ENCODE measurements at regions not wholly inside any gene's neighbourhood (a gene's known extent, or its start where the extent isn't known, plus 50 kb on each side); places are given as distances from the start of the nearest gene placed in this dataset.
"Not testable (repeated sequence)": the region's sequence is repeated elsewhere in the genome, so short reads cannot be mapped to it uniquely, and the experiment has no call there.

- Histone ChIP-seq H3K79me2 (no peaks in the 10 kb centered on the region), H3K9me2 (replicated peaks; ENCODE audit: insufficient read depth) (no peaks in the 10 kb centered on the region), H3K36me3 (replicated peaks; ENCODE audit: insufficient read depth, low read depth) (no peaks in the 10 kb centered on the region), H3K9me3 (ENCODE audit: low read depth) (no peaks in the 10 kb centered on the region), H3K27ac (no peak overlapping the region), H4K20me1 (ENCODE audit: insufficient read depth, poor library complexity, severe bottlenecking) (no peaks in the 10 kb centered on the region), H3K27me3 (no peaks in the 10 kb centered on the region), H3K4me1 (ENCODE audit: insufficient read depth) (no peaks in the 10 kb centered on the region), H2AFZ (no peak overlapping the region), H3K4me2 (no peak overlapping the region), H3K4me3 (no peak overlapping the region)
- TF ChIP-seq CTCF (IDR thresholded peaks at IDR 0.05; ENCODE audit: poor library complexity) (no peak), EZH2phosphoT487 (IDR thresholded peaks at IDR 0.05; ENCODE audit: low read depth, severe bottlenecking, unreplicated experiment) (no peak), EZH2 (IDR thresholded peaks at IDR 0.05; ENCODE audit: borderline replicate concordance) (no peak)
- 95% methylated on average over 2 of the region's 2 CpGs for WGBS (ENCODE audit: low lambda C conversion rate, missing lambda C conversion rate)
- DNase-seq (ENCODE audit: low spot score): no peak
Observed at GRCh38 chr13:62747152-62747551, 1331.5 kb upstream of the PCDH20 start.

GRCh38 chr13:62729746-62730145, 1314.1 kb upstream of the PCDH20 start:
- H3K4me1 ChIP-seq (ENCODE audit: insufficient read depth); H3K27ac ChIP-seq; H2AFZ ChIP-seq; H3K9me2 ChIP-seq (replicated peaks; ENCODE audit: insufficient read depth); H3K27me3 ChIP-seq; H3K9me3 ChIP-seq (ENCODE audit: low read depth); H3K4me3 ChIP-seq; H4K20me1 ChIP-seq (ENCODE audit: insufficient read depth, poor library complexity, severe bottlenecking); DNase-seq (ENCODE audit: low spot score); H3K36me3 ChIP-seq (replicated peaks; ENCODE audit: insufficient read depth, low read depth); H3K4me2 ChIP-seq; H3K79me2 ChIP-seq: not testable (repeated sequence)
- 86% methylated on average over 9 of the region's 9 CpGs for WGBS (ENCODE audit: low lambda C conversion rate, missing lambda C conversion rate)

GRCh38 chr13:62721893-62722292, 1306.2 kb upstream of the PCDH20 start:
- no peaks in the 10 kb centered on the region for H3K27me3 ChIP-seq
- TF ChIP-seq EZH2 (IDR thresholded peaks at IDR 0.05; ENCODE audit: borderline replicate concordance) (no peak), EZH2phosphoT487 (IDR thresholded peaks at IDR 0.05; ENCODE audit: low read depth, severe bottlenecking, unreplicated experiment) (no peak), CTCF (IDR thresholded peaks at IDR 0.05; ENCODE audit: poor library complexity) (no peak)
- H4K20me1 ChIP-seq (ENCODE audit: insufficient read depth, poor library complexity, severe bottlenecking): no peaks in the 10 kb centered on the region
- no peaks in the 10 kb centered on the region for H3K9me2 ChIP-seq (replicated peaks; ENCODE audit: insufficient read depth)
- no peaks in the 10 kb centered on the region for H3K36me3 ChIP-seq (replicated peaks; ENCODE audit: insufficient read depth, low read depth)
- H3K4me3 ChIP-seq: no peak overlapping the region
- no peaks in the 10 kb centered on the region for H3K79me2 ChIP-seq
- H3K4me2 ChIP-seq: no peak overlapping the region
- H3K27ac ChIP-seq: no peak overlapping the region
- WGBS (ENCODE audit: low lambda C conversion rate, missing lambda C conversion rate): 48% methylated on average over 4 of the region's 4 CpGs
- DNase-seq (ENCODE audit: low spot score): no peak
- no peaks in the 10 kb centered on the region for H3K4me1 ChIP-seq (ENCODE audit: insufficient read depth)
- H2AFZ ChIP-seq: no peak overlapping the region
- no peaks in the 10 kb centered on the region for H3K9me3 ChIP-seq (ENCODE audit: low read depth)

- not testable (repeated sequence) for H3K4me3 ChIP-seq; H3K79me2 ChIP-seq; H3K36me3 ChIP-seq (replicated peaks; ENCODE audit: insufficient read depth, low read depth); H3K4me1 ChIP-seq (ENCODE audit: insufficient read depth); H3K9me2 ChIP-seq (replicated peaks; ENCODE audit: insufficient read depth); H3K27ac ChIP-seq; DNase-seq (ENCODE audit: low spot score); H3K4me2 ChIP-seq; H3K27me3 ChIP-seq; H2AFZ ChIP-seq; H3K9me3 ChIP-seq (ENCODE audit: low read depth); H4K20me1 ChIP-seq (ENCODE audit: insufficient read depth, poor library complexity, severe bottlenecking)
- WGBS (ENCODE audit: low lambda C conversion rate, missing lambda C conversion rate): 93% methylated on average over 7 of the region's 7 CpGs
Observed at GRCh38 chr13:62711948-62712347, 1296.3 kb upstream of the PCDH20 start.

GRCh38 chr13:62710787-62711186, 1295.1 kb upstream of the PCDH20 start:
- H3K9me3 ChIP-seq (ENCODE audit: low read depth): no peaks in the 10 kb centered on the region
- no peak overlapping the region for H2AFZ ChIP-seq
- H3K4me1 ChIP-seq (ENCODE audit: insufficient read depth): no peaks in the 10 kb centered on the region
- no peak for DNase-seq (ENCODE audit: low spot score)
- no peak overlapping the region for H3K27ac ChIP-seq
- H3K79me2 ChIP-seq: no peaks in the 10 kb centered on the region
- no peak overlapping the region for H3K4me2 ChIP-seq
- no peaks in the 10 kb centered on the region for H3K36me3 ChIP-seq (replicated peaks; ENCODE audit: insufficient read depth, low read depth)
- TF ChIP-seq EZH2phosphoT487 (IDR thresholded peaks at IDR 0.05; ENCODE audit: low read depth, severe bottlenecking, unreplicated experiment) (no peak), EZH2 (IDR thresholded peaks at IDR 0.05; ENCODE audit: borderline replicate concordance) (no peak), CTCF (IDR thresholded peaks at IDR 0.05; ENCODE audit: poor library complexity) (no peak)
- whole genome bisulfite sequencing (ENCODE audit: low lambda C conversion rate, missing lambda C conversion rate): 82% methylated on average over 1 of the region's 1 CpG
- no peaks in the 10 kb centered on the region for H4K20me1 ChIP-seq (ENCODE audit: insufficient read depth, poor library complexity, severe bottlenecking)
- H3K9me2 ChIP-seq (replicated peaks; ENCODE audit: insufficient read depth): no peaks in the 10 kb centered on the region
- H3K4me3 ChIP-seq: no peak overlapping the region
- no peaks in the 10 kb centered on the region for H3K27me3 ChIP-seq

Measured in hepatocyte (in vitro differentiated cells).